Liver (tissue), 3 donors: ENCODE measurements at regions not wholly inside any gene's neighbourhood (a gene's known extent, or its start where the extent isn't known, plus 50 kb on each side); places are given as distances from the start of the nearest gene placed in this dataset.

Experiments used
- ATF3 ChIP-seq: IDR thresholded peaks from 2 replicates; pipeline ENCODE4 v1.6.1; 2016; ENCODE audit warnings: antibody characterized with exemption
- CTCF ChIP-seq: fragments of 150-350 bp; IDR thresholded peaks from 2 replicates; pipeline ENCODE4 v1.5.1; 2017; ENCODE audit warnings: improper control_type of control experiment, low read depth, low read length; ENCODE audit not compliant: missing input control
- HNF4G ChIP-seq: IDR thresholded peaks from 2 replicates; pipeline ENCODE4 v1.6.1; 2016; ENCODE audit warnings: antibody characterized with exemption
- MAX ChIP-seq: IDR thresholded peaks from 2 replicates; pipeline ENCODE4 v1.6.1; 2016; ENCODE audit warnings: antibody characterized with exemption
- RAD21 ChIP-seq, 2 donors: IDR thresholded peaks; 2 replicates each; pipeline ENCODE4 v1.6.1; 2016; ENCODE audit warnings: antibody characterized with exemption in 2 of 2, mild to moderate bottlenecking in 2 of 2
- REST ChIP-seq: IDR thresholded peaks from 2 replicates; pipeline ENCODE4 v1.6.1; 2016; ENCODE audit warnings: antibody characterized with exemption, mild to moderate bottlenecking
- TAF1 ChIP-seq: conservative IDR thresholded peaks from 2 replicates; pipeline ENCODE4 v1.6.1; 2016; ENCODE audit warnings: antibody characterized with exemption, mild to moderate bottlenecking
- YY1 ChIP-seq: IDR thresholded peaks from 2 replicates; pipeline ENCODE4 v1.6.1; 2016; ENCODE audit warnings: antibody characterized with exemption, mild to moderate bottlenecking
- donor health status: healthy.
- donor health status: healthy.

- no peak for TF ChIP-seq REST
- no peak for TF ChIP-seq CTCF
- TF ChIP-seq YY1 = no peak
- no peak for TF ChIP-seq ATF3
- no peak for TF ChIP-seq RAD21 (IDR thresholded peaks at IDR 0.05)
- TF ChIP-seq TAF1 = no peak
- no peak for TF ChIP-seq HNF4G
- TF ChIP-seq MAX = no peak
Measured at GRCh38 chrX:45363596-45363995, 162.9 kb upstream of the DIPK2B start.
